PC-3 (cell line): ENCODE measurements at regions not wholly inside any gene's neighbourhood (a gene's known extent, or its start where the extent isn't known, plus 50 kb on each side); places are given as distances from the start of the nearest gene placed in this dataset.
A peak's percentile ranks its signal among the peaks of the same experiment; 100 is the strongest.

Experiments used
- ATAC-seq: fragments of 200-7000 bp; cut with Tn5 transposase; 2 replicates; pipeline ENCODE4 v1.9.1; 2020; ENCODE audit warnings: mild to moderate bottlenecking, moderate library complexity
- BruUV-seq: library from RNA; stranded (reverse); fragments of 400-500 nt; replicated peaks from 2 replicates; lab custom pipeline; 2021; lab: Mats Ljungman, UMichigan
- CTCF ChIA-PET: fragments of 300-600 bp; sonication (Branson Sonifier 250); formaldehyde crosslinking; loops from one replicate; lab custom pipeline; 2022; ENCODE audit warnings: antibody characterized with exemption; lab: Charles Lee
- POLR2A ChIA-PET: fragments of 300-600 bp; sonication (Branson Sonifier 250); formaldehyde crosslinking; loops from one replicate; lab custom pipeline; 2022; ENCODE audit warnings: antibody characterized with exemption; ENCODE audit not compliant: unreplicated experiment; lab: Charles Lee
- DNase-seq: peaks from one replicate; pipeline ENCODE4 v3.0.0-alpha.2; 2015
- H2AFZ ChIP-seq: fragments of 300-600 bp; sonication (generic); 2 replicates; pipeline ENCODE4 v1.6.0; 2016; ENCODE audit warnings: antibody characterized with exemption, low read length
- H3F3A ChIP-seq: fragments of 300-600 bp; sonication (generic); one replicate; pipeline ENCODE4 v1.6.0; 2017; ENCODE audit warnings: antibody characterized with exemption, low read length, control low read depth, mild to moderate bottlenecking; ENCODE audit not compliant: unreplicated experiment
- H3K27ac ChIP-seq: fragments of 300-600 bp; sonication (generic); 2 replicates; pipeline ENCODE4 v1.5.1; 2016; ENCODE audit warnings: mild to moderate bottlenecking, low read length
- H3K27me3 ChIP-seq: fragments of 300-600 bp; sonication (generic); 2 replicates; pipeline ENCODE4 v1.6.1; 2016; ENCODE audit warnings: low read length, mixed read lengths
- H3K36me3 ChIP-seq: fragments of 300-600 bp; sonication (generic); 2 replicates; pipeline ENCODE4 v1.6.1; 2016; ENCODE audit warnings: low read depth, mixed run types, low read length, mixed read lengths
- H3K4me1 ChIP-seq: fragments of 300-600 bp; sonication (generic); 2 replicates; pipeline ENCODE4 v1.5.1; 2016; ENCODE audit warnings: low read length; ENCODE audit not compliant: insufficient read depth
- H3K4me2 ChIP-seq: fragments of 300-600 bp; sonication (generic); 2 replicates; pipeline ENCODE4 v1.6.0; 2016; ENCODE audit warnings: low read length
- H3K4me3 ChIP-seq: fragments of 300-600 bp; sonication (generic); 2 replicates; pipeline ENCODE4 v1.5.1; 2016; ENCODE audit warnings: mild to moderate bottlenecking, low read length, mixed read lengths
- H3K79me2 ChIP-seq: fragments of 300-600 bp; sonication (generic); 2 replicates; pipeline ENCODE4 v1.6.1; 2017; ENCODE audit warnings: low read length, mixed read lengths
- H3K9ac ChIP-seq: fragments of 300-600 bp; sonication (generic); 2 replicates; pipeline ENCODE4 v1.6.0; 2016; ENCODE audit warnings: mild to moderate bottlenecking, low read length
- H3K9me2 ChIP-seq: fragments of 300-600 bp; sonication (generic); replicated peaks from 2 replicates; pipeline ENCODE4 v1.6.1; 2016; ENCODE audit warnings: mixed run types, low read length, mixed read lengths
- H3K9me3 ChIP-seq: fragments of 300-600 bp; sonication (generic); 2 replicates; pipeline ENCODE4 v1.6.1; 2016; ENCODE audit warnings: low read length, mixed read lengths
- H4K20me1 ChIP-seq: fragments of 300-600 bp; sonication (generic); 2 replicates; pipeline ENCODE4 v1.6.1; 2016; ENCODE audit warnings: low read length, mixed read lengths
- CTCF ChIP-seq: fragments of 300-600 bp; sonication (generic); conservative IDR thresholded peaks from 2 replicates; pipeline ENCODE4 v1.5.1; 2017; ENCODE audit warnings: antibody characterized with exemption, low read depth, mild to moderate bottlenecking, low read length
- EZH2 ChIP-seq: fragments of 300-600 bp; sonication (generic); IDR thresholded peaks from one replicate; pipeline ENCODE4 v1.6.1; 2017; ENCODE audit warnings: antibody characterized with exemption, mild to moderate bottlenecking, low read length; ENCODE audit not compliant: unreplicated experiment
- EZH2phosphoT487 ChIP-seq: fragments of 300-600 bp; sonication (generic); IDR thresholded peaks from 2 replicates; pipeline ENCODE4 v1.6.1; 2018; ENCODE audit warnings: mild to moderate bottlenecking, antibody characterized with exemption, low read length, borderline replicate concordance
- intact Hi-C: fragments of 100-400 bp; cut with micrococcal nuclease; formaldehyde crosslinking; loops from 2 replicates; pipeline ENCODE4 v1.9.0; 2023

GRCh38 chr3:16759227-16759903 lies 125.4 kb upstream of the PLCL2 start:
- Histone ChIP-seq H3K9me3 (no peaks in the 10 kb centered on the region), H3K27ac (no peak overlapping the region), H3K4me2 (no peak overlapping the region), H3K36me3 (no peaks in the 10 kb centered on the region), H3K9ac (no peak overlapping the region), H3F3A (no peaks in the 10 kb centered on the region), H4K20me1 (no peaks in the 10 kb centered on the region), H3K4me1 (peaks cover 26% of the 10 kb centered on the region), H3K4me3 (no peak overlapping the region), H2AFZ (0 out of 2 replicates have a peak overlapping the region, but pooled peaks have one; percentile 33), H3K79me2 (no peaks in the 10 kb centered on the region), H3K9me2 (no peaks in the 10 kb centered on the region), H3K27me3 (no peaks in the 10 kb centered on the region)
- peak; percentile 55 for ATAC-seq
- CTCF ChIA-PET, result no interaction called here
- POLR2A ChIA-PET, result no interaction called here
- BruUV-seq, result no TSS peak
- peak; percentile 73 for DNase-seq
- intact Hi-C loops, result no loop called here
- TF ChIP-seq CTCF (no peak), EZH2 (no peak), EZH2phosphoT487 (no peak)

- H3K4me1 ChIP-seq, result peaks cover 26% of the 10 kb centered on the region
- H3K27me3 ChIP-seq, result no peaks in the 10 kb centered on the region
- ATAC-seq, result peak; percentile 94
- POLR2A ChIA-PET, result no interaction called here
- intact Hi-C loops, result loop anchor here (5.0 kb wide), 1 partner anchor 34 kb away; no protein-coding TSS in a partner anchor
- CTCF ChIA-PET, result no interaction called here
- TF ChIP-seq CTCF (no peak), EZH2 (no peak), EZH2phosphoT487 (no peak)
- no peak overlapping the region for H3K9ac ChIP-seq
- no peaks in the 10 kb centered on the region for H3F3A ChIP-seq
- no peaks in the 10 kb centered on the region for H3K79me2 ChIP-seq
- no peaks in the 10 kb centered on the region for H4K20me1 ChIP-seq
- peak; percentile 90 for DNase-seq
- H3K9me2 ChIP-seq, result no peaks in the 10 kb centered on the region
- BruUV-seq, result no TSS peak
- peak overlapping the region; percentile 35 for H3K27ac ChIP-seq
- peak overlapping the region; percentile 61 for H3K4me2 ChIP-seq
- H3K36me3 ChIP-seq, result no peaks in the 10 kb centered on the region
- no peak overlapping the region for H3K4me3 ChIP-seq
- 0 out of 2 replicates have a peak overlapping the region, but pooled peaks have one; percentile 18 for H2AFZ ChIP-seq
- H3K9me3 ChIP-seq, result no peaks in the 10 kb centered on the region
These were observed 123.2 kb upstream of the PLCL2 start for GRCh38 chr3:16761571-16761970.

- intact Hi-C loops, result no loop called here
These were observed 119.1 kb upstream of the PLCL2 start for GRCh38 chr3:16765661-16766060.

More at GRCh38 chr3:16765661-16766060, 119.1 kb upstream of the PLCL2 start:
- ATAC-seq (no peak), DNase-seq (no peak)
- no TSS peak for BruUV-seq
- Histone ChIP-seq H4K20me1 (no peaks in the 10 kb centered on the region), H3K36me3 (no peaks in the 10 kb centered on the region), H3K9ac (no peak overlapping the region), H3F3A (no peaks in the 10 kb centered on the region), H3K4me3 (no peak overlapping the region), H3K4me1 (peaks cover 35% of the 10 kb centered on the region), H3K9me2 (no peaks in the 10 kb centered on the region), H3K79me2 (no peaks in the 10 kb centered on the region), H3K9me3 (no peaks in the 10 kb centered on the region), H2AFZ (no peak overlapping the region), H3K27me3 (no peaks in the 10 kb centered on the region), H3K4me2 (no peak overlapping the region), H3K27ac (no peak overlapping the region)
- ChIA-PET CTCF (no interaction called here), POLR2A (no interaction called here)
- TF ChIP-seq EZH2 (no peak), EZH2phosphoT487 (no peak), CTCF (no peak)
